HG03175 (cell line): ENCODE measurements at regions not wholly inside any gene's neighbourhood (a gene's known extent, or its start where the extent isn't known, plus 50 kb on each side); places are given as distances from the start of the nearest gene placed in this dataset.
"Not testable (repeated sequence)": the region's sequence is repeated elsewhere in the genome, so short reads cannot be mapped to it uniquely, and the experiment has no call there.

Source experiments
- ATAC-seq: cut with Tn5 transposase; IDR thresholded peaks from one replicate; pipeline ENCODE4 v1.9.1; 2021; ENCODE audit warnings: mild to moderate bottlenecking, moderate library complexity; ENCODE audit not compliant: unreplicated experiment

GRCh38 chr3:191518861-191519260 lies 57.9 kb downstream of the PYDC2 start:
- no peak for ATAC-seq

DNA sequence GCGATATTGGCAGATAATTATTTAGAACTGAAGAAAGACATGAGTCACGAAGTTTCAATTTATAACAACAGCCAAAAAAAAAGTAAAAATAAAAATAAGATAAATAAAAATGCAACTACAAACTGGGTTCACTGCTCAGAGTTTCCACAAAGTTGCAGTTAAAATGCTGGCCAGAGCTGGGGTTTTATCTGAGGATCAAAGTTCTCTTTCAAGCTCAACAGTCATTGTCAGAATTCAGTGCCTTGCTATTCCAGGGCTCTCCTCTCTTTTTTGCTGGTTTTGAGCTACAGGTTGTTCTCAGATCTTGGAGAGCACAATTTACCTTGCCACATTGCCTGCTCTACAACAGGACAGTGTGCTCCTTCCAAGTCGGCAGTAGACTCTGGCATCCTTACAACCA lies 60.1 kb downstream of the PYDC2 start:
- ATAC-seq: no peak

DNA sequence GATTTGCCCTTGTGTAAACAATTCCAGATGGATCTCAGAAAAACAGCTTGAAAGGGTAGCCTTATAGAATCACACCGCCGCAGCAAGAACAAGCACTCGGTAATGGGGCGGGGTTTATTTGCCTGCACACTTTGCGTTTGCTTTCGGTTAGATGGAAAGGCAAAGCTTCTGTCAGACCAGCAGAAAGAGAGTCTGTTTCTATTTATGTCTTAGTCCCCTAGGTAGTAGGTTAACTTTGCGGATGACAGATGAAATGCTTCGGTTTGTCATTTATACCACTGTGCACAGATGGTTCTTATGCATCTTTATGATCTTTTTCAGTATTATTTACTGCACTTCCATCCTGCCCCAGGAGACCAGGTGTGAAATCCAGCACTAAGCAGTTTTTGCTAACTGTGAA lies 62.2 kb downstream of the PYDC2 start:
- no peak for ATAC-seq

GRCh38 chr3:191528589-191528988 lies 67.6 kb downstream of the PYDC2 start:
- no peak for ATAC-seq

GRCh38 chr3:191529992-191530391 lies 69.0 kb downstream of the PYDC2 start:
- ATAC-seq: no peak

DNA sequence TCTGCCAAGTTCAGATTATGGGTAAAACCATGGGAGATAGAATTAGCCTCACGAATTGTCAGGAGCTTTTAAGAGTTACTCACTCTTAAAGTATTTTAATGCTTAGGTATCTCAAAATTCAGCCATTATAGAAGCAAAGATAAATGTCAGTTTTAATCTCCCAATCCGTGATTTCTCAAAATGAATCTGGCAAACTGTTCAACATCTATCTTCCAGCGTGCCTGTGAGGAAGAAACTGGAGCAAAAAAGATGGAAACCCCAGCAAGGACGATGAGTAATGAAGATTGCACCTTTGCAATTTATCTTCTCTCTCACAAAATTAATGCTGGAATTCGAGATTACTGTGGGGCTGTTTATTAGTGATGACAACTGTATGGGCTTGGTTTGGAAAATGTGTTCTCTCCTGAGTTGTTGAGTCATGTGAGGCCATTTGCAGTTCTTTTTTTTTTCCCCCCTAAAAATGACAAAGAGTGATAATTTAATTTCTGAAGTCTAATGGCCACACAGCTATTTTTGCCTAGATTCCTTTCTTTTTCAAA lies 70.5 kb downstream of the PYDC2 start:
- no peak for ATAC-seq

DNA sequence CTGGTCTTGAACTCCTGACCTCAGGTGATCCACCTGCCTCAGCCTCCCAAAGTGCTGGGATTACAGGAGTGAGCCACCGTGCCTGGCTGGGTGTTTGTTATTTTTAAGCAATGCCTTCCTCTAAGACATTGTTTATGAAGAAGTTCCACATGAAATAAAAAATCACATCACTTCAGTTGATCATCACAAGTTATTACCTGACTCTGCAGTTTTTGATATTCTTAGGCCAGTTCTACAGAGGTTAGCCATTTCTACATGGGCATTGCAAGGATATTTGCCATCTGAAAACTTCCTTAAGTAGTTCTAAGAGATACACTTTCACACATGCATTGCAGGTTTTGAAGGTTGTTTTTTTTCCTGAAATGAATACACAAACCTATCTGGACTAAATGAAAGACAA lies 82.1 kb downstream of the PYDC2 start:
- ATAC-seq: no peak

DNA sequence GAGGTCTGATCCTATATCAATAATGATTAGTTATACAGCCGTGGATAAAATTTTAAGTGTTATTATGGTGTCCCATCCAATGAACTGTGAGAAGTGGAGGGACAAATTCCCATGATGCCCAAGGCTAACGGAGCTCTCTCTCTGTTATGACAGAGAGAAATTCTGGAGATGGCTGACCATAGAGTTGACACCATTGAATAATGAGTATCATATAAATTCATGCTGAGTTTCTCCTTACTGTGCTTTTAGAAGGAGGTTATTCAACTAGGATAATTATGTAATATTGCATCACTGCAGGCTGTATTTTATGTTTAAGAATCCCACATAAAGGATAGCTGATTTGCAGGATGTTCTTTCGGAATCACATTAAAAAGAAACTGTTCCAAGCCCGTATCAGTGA lies 82.9 kb downstream of the PYDC2 start:
- no peak for ATAC-seq

DNA sequence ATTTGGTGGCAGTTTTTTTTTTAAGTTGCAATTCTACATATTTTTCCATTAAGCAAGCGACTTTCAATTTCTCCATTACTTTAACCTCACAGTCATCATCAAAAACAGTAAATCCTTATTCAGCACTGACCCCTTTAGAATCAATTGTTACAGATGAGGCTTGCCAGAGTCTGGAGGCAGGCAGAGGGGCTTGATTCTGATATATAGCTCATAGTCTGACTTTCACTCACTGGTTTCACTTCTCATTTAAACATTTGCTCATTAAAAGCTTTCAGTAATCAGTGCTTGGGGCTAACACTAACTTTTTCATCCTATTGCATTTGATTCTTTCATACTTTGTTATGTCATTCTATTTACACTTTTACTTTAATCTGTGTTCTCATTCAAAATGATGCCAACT lies 88.4 kb downstream of the PYDC2 start:
- no peak for ATAC-seq

DNA sequence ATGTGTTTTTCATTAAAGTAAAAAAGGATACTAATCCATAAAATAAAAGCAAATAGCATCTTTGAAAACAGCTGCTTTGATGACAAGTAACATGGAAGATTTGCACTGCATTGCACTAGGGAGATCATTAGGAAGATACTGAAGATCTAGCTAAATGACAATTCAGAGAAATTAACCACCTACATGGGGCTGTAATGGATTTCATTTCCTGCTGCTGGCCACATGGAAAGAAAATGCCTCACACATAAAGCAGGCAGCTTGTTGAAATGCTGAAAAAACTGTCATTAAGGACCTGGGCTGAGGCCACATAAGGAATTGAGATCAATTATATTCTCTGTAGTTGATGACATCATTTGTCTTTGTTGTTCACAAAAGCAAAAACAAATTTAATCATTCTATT lies 94.1 kb downstream of the PYDC2 start:
- ATAC-seq: no peak

DNA sequence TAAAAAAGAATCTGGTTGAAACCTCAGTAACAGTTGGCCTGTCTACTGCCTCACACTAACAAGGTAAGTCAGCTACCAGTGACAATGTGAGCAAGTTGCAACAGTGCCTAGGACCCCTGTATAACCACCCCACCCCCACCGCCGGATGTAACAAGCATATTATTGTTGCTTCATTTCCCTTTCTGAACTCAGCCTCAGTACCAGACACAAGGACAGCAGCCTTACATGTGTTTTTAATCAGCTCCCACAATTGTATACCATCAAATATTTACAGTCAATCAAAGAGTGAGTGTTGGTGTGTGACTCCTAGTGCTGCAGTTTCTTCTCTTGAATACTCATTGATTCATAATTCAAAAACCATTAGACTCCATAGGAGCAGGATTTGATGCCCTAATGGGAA lies 96.4 kb downstream of the PYDC2 start:
- ATAC-seq: no peak

DNA sequence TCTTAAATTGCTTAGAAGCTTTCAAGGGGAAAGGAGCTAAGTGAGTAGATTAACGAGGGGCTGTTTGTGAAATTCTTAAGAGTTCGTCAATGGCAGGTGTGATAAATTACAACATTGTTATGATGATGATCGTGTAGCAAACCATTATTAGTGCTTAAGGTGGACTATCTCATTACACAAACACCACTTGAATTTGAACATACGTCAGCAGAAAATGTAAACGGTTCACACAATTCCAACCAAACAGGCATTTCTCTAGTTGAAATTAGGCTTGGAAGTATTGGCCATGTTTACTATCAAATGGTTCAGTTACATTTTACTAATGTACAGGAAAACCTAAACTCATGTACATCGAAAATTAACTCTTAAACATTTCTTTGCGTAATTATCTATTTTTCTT lies 102.8 kb downstream of the PYDC2 start:
- ATAC-seq: no peak

- no peak for ATAC-seq
Observed at GRCh38 chr3:191566469-191566868, 105.5 kb downstream of the PYDC2 start.

DNA sequence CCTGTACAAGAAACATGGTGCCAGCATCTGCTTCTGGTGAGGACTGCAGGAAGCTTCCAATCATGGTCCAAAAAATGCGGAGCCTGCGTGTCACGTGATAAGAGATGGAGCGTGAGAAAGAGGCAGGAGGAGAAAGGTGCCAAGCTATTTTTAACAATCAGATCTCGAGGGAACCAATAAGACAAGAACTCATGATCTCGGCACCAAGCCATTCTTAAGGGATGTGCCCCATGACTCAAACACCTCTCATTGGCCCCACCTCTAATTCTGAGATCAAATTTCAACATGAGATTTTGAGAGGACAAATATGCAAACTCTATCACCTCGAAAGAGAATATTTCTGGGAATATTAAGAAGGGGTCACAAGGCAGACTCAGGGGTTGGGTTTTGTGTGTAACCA lies 107.2 kb downstream of the PYDC2 start:
- ATAC-seq: no peak

DNA sequence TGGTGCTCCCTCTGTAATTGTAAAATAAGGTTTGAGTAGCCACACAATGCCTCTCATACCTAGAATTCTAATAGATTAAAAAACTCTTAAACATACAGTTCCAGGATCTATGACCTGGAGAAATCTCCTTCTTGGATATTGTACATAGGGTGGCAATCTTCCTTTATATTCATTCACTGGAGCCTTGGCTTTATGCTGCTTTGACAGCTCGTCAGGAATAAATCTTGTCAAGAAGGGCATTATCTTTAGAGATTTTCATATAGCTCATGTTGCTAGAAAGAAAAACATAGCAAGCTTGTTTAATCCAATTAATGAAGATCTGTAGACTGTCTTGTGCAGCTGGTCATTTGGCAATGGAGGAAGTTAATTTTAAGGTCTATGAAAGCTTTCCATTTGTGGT lies 131.1 kb downstream of the PYDC2 start:
- no peak for ATAC-seq

DNA sequence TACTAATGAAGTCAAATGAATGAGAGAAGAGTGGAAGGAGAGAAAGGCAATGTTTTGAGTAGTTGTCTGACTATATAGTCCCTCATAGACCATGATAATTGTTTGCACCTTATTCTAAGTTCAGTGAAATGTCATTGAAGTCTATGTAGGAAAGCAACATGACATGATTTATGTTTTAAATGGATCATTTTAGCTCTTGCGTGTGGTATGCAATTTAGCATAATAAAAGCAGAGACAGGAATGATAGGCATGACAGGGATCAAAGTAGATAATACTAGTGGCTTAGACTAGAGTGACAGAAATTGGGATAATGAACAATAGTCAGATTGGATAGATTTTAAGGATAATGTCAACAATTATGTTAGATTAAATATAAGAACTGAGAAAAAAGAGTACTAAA lies 132.5 kb downstream of the PYDC2 start:
- no peak for ATAC-seq

- not testable (repeated sequence) for ATAC-seq
Observed at GRCh38 chr3:191615511-191615910, 154.5 kb downstream of the PYDC2 start.

- ATAC-seq: no peak
Observed at GRCh38 chr3:191624299-191624698, 163.3 kb downstream of the PYDC2 start.

GRCh38 chr3:191627064-191627463 lies 166.1 kb downstream of the PYDC2 start:
- ATAC-seq: no peak

GRCh38 chr3:191628571-191628970 lies 167.6 kb downstream of the PYDC2 start:
- ATAC-seq: no peak

GRCh38 chr3:191631496-191631895 lies 170.5 kb downstream of the PYDC2 start:
- ATAC-seq: no peak

- ATAC-seq: no peak
Observed at GRCh38 chr3:191634902-191635301, 173.9 kb downstream of the PYDC2 start.

DNA sequence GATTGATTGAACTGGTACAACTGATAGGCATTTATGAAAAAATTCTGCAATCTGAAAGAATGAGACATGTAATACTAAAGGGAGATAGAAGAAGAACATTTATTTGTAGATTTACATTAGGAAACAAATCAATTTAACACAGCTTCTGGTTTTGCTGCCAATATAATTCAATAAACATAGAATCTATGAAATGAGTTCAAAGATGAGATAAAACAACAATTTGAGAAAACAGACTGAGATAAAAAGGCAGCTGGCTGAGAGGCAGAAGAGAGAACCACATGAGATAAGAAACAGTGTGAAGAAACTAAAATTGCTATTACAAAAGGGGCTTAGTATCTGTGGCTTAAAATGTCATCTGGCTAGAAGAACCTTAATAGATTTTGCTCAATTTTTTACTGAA lies 176.6 kb downstream of the PYDC2 start:
- ATAC-seq: no peak

GRCh38 chr3:191641789-191642188 lies 180.8 kb downstream of the PYDC2 start:
- no peak for ATAC-seq
